ENCODE measurements at regions not wholly inside any gene's neighbourhood (a gene's known extent, or its start where the extent isn't known, plus 50 kb on each side); places are given as distances from the start of the nearest gene placed in this dataset.
A peak's percentile ranks its signal among the peaks of the same experiment; 100 is the strongest.
"Not testable (repeated sequence)": the region's sequence is repeated elsewhere in the genome, so short reads cannot be mapped to it uniquely, and the experiment has no call there.

DNA sequence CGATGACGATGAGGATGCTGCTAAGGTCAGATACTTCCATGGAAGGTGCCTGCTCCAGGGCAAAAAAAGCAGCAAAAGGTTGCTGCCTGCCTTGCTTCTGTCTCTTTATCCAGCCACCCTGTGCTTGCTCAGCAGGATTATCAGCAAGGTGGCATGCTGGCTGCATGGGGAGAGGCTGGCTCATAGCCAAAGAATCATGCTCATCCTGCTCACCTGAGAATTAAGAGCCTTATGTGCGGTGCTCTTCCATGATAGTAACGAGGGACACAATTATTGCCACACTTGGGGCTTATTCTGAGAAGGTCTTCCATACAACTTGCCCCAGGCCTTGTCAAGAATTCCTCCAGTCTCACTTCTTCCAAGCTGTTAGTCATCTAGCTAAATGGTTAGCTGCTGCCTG lies 60.4 kb upstream of the SEC11C start:
- DNase-seq (ENCODE audit: low read depth in 2 of 2) = no peak
- TF ChIP-seq, protein P1, sequence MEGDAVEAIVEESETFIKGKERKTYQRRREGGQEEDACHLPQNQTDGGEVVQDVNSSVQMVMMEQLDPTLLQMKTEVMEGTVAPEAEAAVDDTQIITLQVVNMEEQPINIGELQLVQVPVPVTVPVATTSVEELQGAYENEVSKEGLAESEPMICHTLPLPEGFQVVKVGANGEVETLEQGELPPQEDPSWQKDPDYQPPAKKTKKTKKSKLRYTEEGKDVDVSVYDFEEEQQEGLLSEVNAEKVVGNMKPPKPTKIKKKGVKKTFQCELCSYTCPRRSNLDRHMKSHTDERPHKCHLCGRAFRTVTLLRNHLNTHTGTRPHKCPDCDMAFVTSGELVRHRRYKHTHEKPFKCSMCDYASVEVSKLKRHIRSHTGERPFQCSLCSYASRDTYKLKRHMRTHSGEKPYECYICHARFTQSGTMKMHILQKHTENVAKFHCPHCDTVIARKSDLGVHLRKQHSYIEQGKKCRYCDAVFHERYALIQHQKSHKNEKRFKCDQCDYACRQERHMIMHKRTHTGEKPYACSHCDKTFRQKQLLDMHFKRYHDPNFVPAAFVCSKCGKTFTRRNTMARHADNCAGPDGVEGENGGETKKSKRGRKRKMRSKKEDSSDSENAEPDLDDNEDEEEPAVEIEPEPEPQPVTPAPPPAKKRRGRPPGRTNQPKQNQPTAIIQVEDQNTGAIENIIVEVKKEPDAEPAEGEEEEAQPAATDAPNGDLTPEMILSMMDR (IDR thresholded peaks at IDR 0.05; ENCODE audit: low read depth, low read length) = no peak

GRCh38 chr18:59079687-59080501 lies 59.8 kb upstream of the SEC11C start:
- DNase-seq (ENCODE audit: low read depth in 2 of 2); H3K4me3 ChIP-seq (replicated peaks in 1 of 2; ENCODE audit: low read depth in 2 of 2, low read length in 2 of 2): not testable (repeated sequence)

More for the DNA sequence above, 60.4 kb upstream of the SEC11C start:
- no peak overlapping the region for H3K4me3 ChIP-seq (replicated peaks in 1 of 2; ENCODE audit: low read depth in 2 of 2, low read length in 2 of 2)

- TF ChIP-seq, protein P1 (IDR thresholded peaks at IDR 0.05; ENCODE audit: low read depth, low read length) = no peak
- H3K4me3 ChIP-seq (replicated peaks in 1 of 2; ENCODE audit: low read depth in 2 of 2, low read length in 2 of 2) = no peak overlapping the region
- no peak for DNase-seq (ENCODE audit: low read depth in 2 of 2)
These were observed 56.4 kb upstream of the SEC11C start for GRCh38 chr18:59083136-59083818.

- TF ChIP-seq, protein P1 (IDR thresholded peaks at IDR 0.05; ENCODE audit: low read depth, low read length) = no peak
- DNase-seq (ENCODE audit: low read depth in 2 of 2) = no peak
- H3K4me3 ChIP-seq (replicated peaks in 1 of 2; ENCODE audit: low read depth in 2 of 2, low read length in 2 of 2) = no peak overlapping the region
These were observed 54.4 kb upstream of the SEC11C start for GRCh38 chr18:59085126-59085794.

- TF ChIP-seq, protein P1 (IDR thresholded peaks at IDR 0.05; ENCODE audit: low read depth, low read length) = no peak
- peak; percentile 6 to 62 for DNase-seq (ENCODE audit: low read depth in 2 of 2)
- no peak overlapping the region for H3K4me3 ChIP-seq (replicated peaks in 1 of 2; ENCODE audit: low read depth in 2 of 2, low read length in 2 of 2)
These were observed 53.9 kb upstream of the SEC11C start for GRCh38 chr18:59085797-59086196.

DNA sequence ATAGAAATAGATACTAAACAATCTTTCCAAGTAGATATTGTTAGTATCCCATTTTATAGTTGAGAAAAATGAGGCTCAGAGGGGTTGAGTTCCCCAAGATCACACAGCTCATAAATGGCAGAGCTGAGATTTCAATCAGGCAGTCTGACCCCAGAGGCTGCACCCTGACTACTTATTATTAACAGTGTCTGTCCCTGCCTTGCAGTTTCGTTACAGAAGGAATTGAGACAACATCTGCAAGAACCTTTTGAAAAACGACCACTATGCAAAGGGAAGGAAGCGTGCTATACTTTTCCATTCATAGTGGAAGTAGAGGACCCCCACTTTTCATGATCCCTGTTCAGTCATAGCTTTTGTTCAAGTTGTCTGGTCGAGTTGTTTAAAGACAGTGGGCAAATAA lies 53.2 kb upstream of the SEC11C start:
- TF ChIP-seq, protein P1 (IDR thresholded peaks at IDR 0.05; ENCODE audit: low read depth, low read length) = no peak
- DNase-seq (ENCODE audit: low read depth in 2 of 2) = no peak

GRCh38 chr18:59087391-59087790 lies 52.3 kb upstream of the SEC11C start:
- DNase-seq (ENCODE audit: low read depth in 2 of 2) = no peak
- no peak overlapping the region for H3K4me3 ChIP-seq (replicated peaks in 1 of 2; ENCODE audit: low read depth in 2 of 2, low read length in 2 of 2)
- TF ChIP-seq, protein P1 (IDR thresholded peaks at IDR 0.05; ENCODE audit: low read depth, low read length) = no peak

More for the DNA sequence above, 53.2 kb upstream of the SEC11C start:
- no peak overlapping the region for H3K4me3 ChIP-seq (replicated peaks in 1 of 2; ENCODE audit: low read depth in 2 of 2, low read length in 2 of 2)
